ENCODE measurements at regions not wholly inside any gene's neighbourhood (a gene's known extent, or its start where the extent isn't known, plus 50 kb on each side); places are given as distances from the start of the nearest gene placed in this dataset.

- H3K27me3 ChIP-seq (ENCODE audit: control insufficient read depth, insufficient read depth, low read length), result peaks cover 5% of the 10 kb centered on the region
- no peaks in the 10 kb centered on the region for H3K36me3 ChIP-seq (ENCODE audit: control insufficient read depth, insufficient read depth, low read length)
- no peak for DNase-seq (ENCODE audit: low read depth)
- TF ChIP-seq CTCF (IDR thresholded peaks at IDR 0.05; ENCODE audit: insufficient read depth, low read length, poor library complexity, severe bottlenecking), result no peak
- H3K4me3 ChIP-seq (ENCODE audit: low read depth, low read length), result no peak overlapping the region
These were observed 153.5 kb downstream of the MN1 start for GRCh38 chr22:27648074-27648473.

GRCh38 chr22:27648853-27649252 lies 152.7 kb downstream of the MN1 start:
- Histone ChIP-seq H3K4me3 (ENCODE audit: low read depth, low read length) (no peak overlapping the region), H3K36me3 (ENCODE audit: control insufficient read depth, insufficient read depth, low read length) (no peaks in the 10 kb centered on the region), H3K27me3 (ENCODE audit: control insufficient read depth, insufficient read depth, low read length) (peaks cover 5% of the 10 kb centered on the region)
- no peak for TF ChIP-seq CTCF (IDR thresholded peaks at IDR 0.05; ENCODE audit: insufficient read depth, low read length, poor library complexity, severe bottlenecking)
- DNase-seq (ENCODE audit: low read depth), result no peak

GRCh38 chr22:27650572-27650971 lies 151.0 kb downstream of the MN1 start:
- Histone ChIP-seq H3K36me3 (ENCODE audit: control insufficient read depth, insufficient read depth, low read length) (no peaks in the 10 kb centered on the region), H3K4me3 (ENCODE audit: low read depth, low read length) (no peak overlapping the region), H3K27me3 (ENCODE audit: control insufficient read depth, insufficient read depth, low read length) (peaks cover 12% of the 10 kb centered on the region)
- TF ChIP-seq CTCF (IDR thresholded peaks at IDR 0.05; ENCODE audit: insufficient read depth, low read length, poor library complexity, severe bottlenecking), result no peak
- DNase-seq (ENCODE audit: low read depth), result no peak

GRCh38 chr22:27650985-27651384 lies 150.6 kb downstream of the MN1 start:
- H3K27me3 ChIP-seq (ENCODE audit: control insufficient read depth, insufficient read depth, low read length), result peaks cover 10% of the 10 kb centered on the region
- DNase-seq (ENCODE audit: low read depth), result no peak
- H3K4me3 ChIP-seq (ENCODE audit: low read depth, low read length), result no peak overlapping the region
- no peaks in the 10 kb centered on the region for H3K36me3 ChIP-seq (ENCODE audit: control insufficient read depth, insufficient read depth, low read length)
- no peak for TF ChIP-seq CTCF (IDR thresholded peaks at IDR 0.05; ENCODE audit: insufficient read depth, low read length, poor library complexity, severe bottlenecking)

- DNase-seq (ENCODE audit: low read depth), result no peak
- Histone ChIP-seq H3K27me3 (ENCODE audit: control insufficient read depth, insufficient read depth, low read length) (peaks cover 9% of the 10 kb centered on the region), H3K36me3 (ENCODE audit: control insufficient read depth, insufficient read depth, low read length) (no peaks in the 10 kb centered on the region), H3K4me3 (ENCODE audit: low read depth, low read length) (no peak overlapping the region)
- TF ChIP-seq CTCF (IDR thresholded peaks at IDR 0.05; ENCODE audit: insufficient read depth, low read length, poor library complexity, severe bottlenecking), result no peak
These were observed 150.1 kb downstream of the MN1 start for GRCh38 chr22:27651486-27651885.

- H3K4me3 ChIP-seq (ENCODE audit: low read depth, low read length), result no peak overlapping the region
- H3K36me3 ChIP-seq (ENCODE audit: control insufficient read depth, insufficient read depth, low read length), result no peaks in the 10 kb centered on the region
- DNase-seq (ENCODE audit: low read depth), result no peak
- no peak for TF ChIP-seq CTCF (IDR thresholded peaks at IDR 0.05; ENCODE audit: insufficient read depth, low read length, poor library complexity, severe bottlenecking)
- H3K27me3 ChIP-seq (ENCODE audit: control insufficient read depth, insufficient read depth, low read length), result peaks cover 10% of the 10 kb centered on the region
These were observed 146.8 kb downstream of the MN1 start for GRCh38 chr22:27654546-27655445.

Measured in kidney epithelial cell (primary cell).